ENCODE measurements at regions not wholly inside any gene's neighbourhood (a gene's known extent, or its start where the extent isn't known, plus 50 kb on each side); places are given as distances from the start of the nearest gene placed in this dataset.

DNA sequence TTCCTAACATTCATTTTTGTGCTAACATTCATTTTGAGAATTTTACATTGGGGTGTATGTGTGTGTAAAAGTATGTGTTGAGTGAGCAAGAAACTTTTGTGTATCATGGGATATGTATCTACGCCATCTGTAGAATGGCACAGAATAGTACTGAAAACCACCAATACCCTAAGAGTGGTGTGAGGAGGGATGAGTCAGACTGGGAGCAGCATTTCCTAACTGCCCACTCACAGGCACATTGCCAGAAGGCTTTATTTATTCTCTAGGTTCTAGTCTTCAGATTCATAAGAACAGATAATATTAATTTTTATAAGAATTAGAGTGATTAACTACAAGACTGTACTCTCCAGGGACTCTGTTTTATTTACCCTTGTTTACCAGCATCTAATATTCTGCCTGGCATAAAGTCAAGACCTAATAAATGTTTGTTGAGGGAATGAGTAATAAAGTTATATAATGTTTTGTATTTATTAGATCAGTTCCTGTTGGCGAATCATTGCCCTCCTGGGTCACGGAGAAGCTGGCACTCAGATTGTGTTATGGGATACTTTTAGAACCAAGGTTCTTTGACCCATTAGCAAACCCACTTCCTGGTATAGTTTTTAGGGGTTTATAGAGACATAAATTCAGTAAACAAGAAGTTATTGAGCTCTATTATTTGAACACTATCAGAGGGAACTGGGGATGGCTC is 159.1 kb upstream of the PPP2R2B start:
- H3K36me3 Mint-ChIP-seq (ENCODE audit: low read depth) = no peaks in the 10 kb centered on the region
- no peak overlapping the region for H3K27ac Mint-ChIP-seq
- H3K4me3 Mint-ChIP-seq = no peak overlapping the region
- no peak for DNase-seq
- no peaks in the 10 kb centered on the region for H3K4me1 Mint-ChIP-seq
- H3K9me3 Mint-ChIP-seq = peaks cover under 1% of the 10 kb centered on the region
- TF ChIP-seq, protein P1, sequence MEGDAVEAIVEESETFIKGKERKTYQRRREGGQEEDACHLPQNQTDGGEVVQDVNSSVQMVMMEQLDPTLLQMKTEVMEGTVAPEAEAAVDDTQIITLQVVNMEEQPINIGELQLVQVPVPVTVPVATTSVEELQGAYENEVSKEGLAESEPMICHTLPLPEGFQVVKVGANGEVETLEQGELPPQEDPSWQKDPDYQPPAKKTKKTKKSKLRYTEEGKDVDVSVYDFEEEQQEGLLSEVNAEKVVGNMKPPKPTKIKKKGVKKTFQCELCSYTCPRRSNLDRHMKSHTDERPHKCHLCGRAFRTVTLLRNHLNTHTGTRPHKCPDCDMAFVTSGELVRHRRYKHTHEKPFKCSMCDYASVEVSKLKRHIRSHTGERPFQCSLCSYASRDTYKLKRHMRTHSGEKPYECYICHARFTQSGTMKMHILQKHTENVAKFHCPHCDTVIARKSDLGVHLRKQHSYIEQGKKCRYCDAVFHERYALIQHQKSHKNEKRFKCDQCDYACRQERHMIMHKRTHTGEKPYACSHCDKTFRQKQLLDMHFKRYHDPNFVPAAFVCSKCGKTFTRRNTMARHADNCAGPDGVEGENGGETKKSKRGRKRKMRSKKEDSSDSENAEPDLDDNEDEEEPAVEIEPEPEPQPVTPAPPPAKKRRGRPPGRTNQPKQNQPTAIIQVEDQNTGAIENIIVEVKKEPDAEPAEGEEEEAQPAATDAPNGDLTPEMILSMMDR (IDR thresholded peaks at IDR 0.05) = no peak
- peaks cover 7% of the 10 kb centered on the region for H3K27me3 Mint-ChIP-seq (ENCODE audit: low read depth, poor library complexity)

DNA sequence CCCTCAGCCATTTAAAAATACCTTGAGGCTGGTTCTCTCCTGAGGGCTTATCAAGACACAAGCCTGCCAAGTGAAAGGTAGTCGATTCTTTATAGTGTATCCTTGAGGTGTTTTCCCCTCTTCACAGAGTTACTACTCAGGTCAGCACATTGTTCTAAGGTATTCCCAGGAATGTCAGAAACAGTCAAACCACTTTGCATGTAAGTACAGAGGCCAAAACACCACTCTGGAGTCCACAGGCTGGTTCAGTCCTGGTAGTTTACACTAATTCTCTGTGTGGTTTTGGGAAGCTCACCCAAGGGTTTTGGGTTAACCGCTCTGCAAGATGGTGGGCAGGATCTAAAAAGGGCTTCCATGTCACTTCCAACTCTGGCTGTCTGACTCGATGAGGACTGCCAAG is 162.3 kb upstream of the PPP2R2B start:
- H3K9me3 Mint-ChIP-seq = no peaks in the 10 kb centered on the region
- H3K27ac Mint-ChIP-seq = no peak overlapping the region
- H3K4me1 Mint-ChIP-seq = no peaks in the 10 kb centered on the region
- H3K36me3 Mint-ChIP-seq (ENCODE audit: low read depth) = no peaks in the 10 kb centered on the region
- peaks cover 7% of the 10 kb centered on the region for H3K27me3 Mint-ChIP-seq (ENCODE audit: low read depth, poor library complexity)
- no peak overlapping the region for H3K4me3 Mint-ChIP-seq
- TF ChIP-seq, protein P1 (IDR thresholded peaks at IDR 0.05) = no peak
- no peak for DNase-seq

DNA sequence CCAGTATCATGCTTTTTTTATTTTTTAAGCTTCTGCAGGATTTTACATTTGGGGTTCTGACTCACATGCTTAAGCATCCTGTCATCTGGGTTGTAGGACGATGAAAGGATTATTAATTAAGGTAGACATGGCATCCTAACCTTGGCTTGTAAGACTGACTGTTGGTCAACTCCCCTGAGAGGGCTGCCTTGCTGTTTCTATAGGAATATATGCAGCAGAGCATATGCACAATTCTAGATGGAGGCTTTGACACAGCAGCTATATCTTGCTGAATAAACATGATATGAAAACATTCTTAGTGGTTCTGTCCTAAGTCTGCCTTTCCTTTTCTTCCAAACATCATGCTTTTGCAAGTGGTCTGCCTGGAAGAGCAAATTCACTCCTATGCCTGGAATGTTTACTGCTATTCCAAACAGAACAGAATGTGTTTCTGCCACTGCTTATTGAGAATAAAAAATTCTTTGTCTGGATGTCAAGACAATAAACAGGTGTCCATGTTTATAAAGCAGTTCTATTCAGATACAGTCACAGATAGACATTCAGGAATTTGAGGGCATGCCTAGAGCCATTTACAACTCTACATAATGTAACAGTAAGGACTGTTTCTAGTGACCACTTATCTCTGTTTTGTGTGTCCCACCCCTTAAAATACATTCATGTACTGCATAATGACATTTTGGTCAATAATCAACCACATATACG is 166.2 kb upstream of the PPP2R2B start:
- Mint-ChIP-seq H3K27me3 (ENCODE audit: low read depth, poor library complexity) (peaks cover 7% of the 10 kb centered on the region), H3K4me3 (no peak overlapping the region), H3K36me3 (ENCODE audit: low read depth) (no peaks in the 10 kb centered on the region), H3K4me1 (no peaks in the 10 kb centered on the region), H3K27ac (no peak overlapping the region), H3K9me3 (no peaks in the 10 kb centered on the region)
- TF ChIP-seq, protein P1 (IDR thresholded peaks at IDR 0.05) = no peak
- no peak for DNase-seq

DNA sequence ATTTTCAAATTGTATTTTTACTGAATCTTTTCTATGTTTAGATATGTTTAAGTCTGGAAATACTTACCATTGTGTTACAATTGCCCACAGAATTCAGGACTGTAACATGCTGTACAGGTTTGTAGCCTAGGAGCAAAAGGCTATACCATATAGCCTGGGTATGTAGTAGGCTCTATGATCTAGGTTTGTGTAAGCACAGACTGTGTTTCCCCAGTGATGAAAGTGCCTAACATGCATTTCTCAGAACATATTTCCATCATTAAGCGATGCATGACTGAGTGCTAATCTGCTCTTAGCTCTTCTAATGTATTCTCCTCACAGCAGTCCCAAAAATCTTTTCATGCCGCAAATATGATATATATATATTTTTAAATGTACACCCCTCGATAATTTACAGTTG is 166.7 kb upstream of the PPP2R2B start:
- Mint-ChIP-seq H3K9me3 (no peaks in the 10 kb centered on the region), H3K36me3 (ENCODE audit: low read depth) (no peaks in the 10 kb centered on the region), H3K27me3 (ENCODE audit: low read depth, poor library complexity) (peaks cover 7% of the 10 kb centered on the region), H3K27ac (no peak overlapping the region), H3K4me3 (no peak overlapping the region), H3K4me1 (no peaks in the 10 kb centered on the region)
- TF ChIP-seq, protein P1 (IDR thresholded peaks at IDR 0.05) = no peak
- DNase-seq = no peak

DNA sequence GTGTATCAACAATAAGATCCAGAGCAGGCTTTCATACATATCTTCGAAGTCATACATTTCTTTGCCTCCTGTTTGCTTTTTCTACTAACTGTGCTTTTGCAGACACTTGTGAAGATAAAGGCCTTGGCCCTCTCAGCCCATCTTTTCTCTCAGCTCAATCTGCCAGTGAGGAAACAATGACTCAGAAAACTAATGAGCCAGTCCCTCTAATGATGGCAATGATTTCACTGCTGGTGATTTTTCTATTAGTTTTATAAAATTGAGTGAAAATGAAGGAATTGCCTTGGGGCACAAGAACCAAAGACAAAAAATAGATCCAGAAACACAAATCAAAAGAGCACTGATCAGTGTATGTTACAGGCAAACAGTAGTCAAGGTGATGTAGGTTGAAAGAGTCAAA is 167.7 kb upstream of the PPP2R2B start:
- TF ChIP-seq, protein P1 (IDR thresholded peaks at IDR 0.05) = no peak
- no peak overlapping the region for H3K4me3 Mint-ChIP-seq
- peaks cover 4% of the 10 kb centered on the region for H3K27me3 Mint-ChIP-seq (ENCODE audit: low read depth, poor library complexity)
- H3K36me3 Mint-ChIP-seq (ENCODE audit: low read depth) = no peaks in the 10 kb centered on the region
- H3K27ac Mint-ChIP-seq = no peak overlapping the region
- no peak for DNase-seq
- no peaks in the 10 kb centered on the region for H3K4me1 Mint-ChIP-seq
- H3K9me3 Mint-ChIP-seq = no peaks in the 10 kb centered on the region

DNA sequence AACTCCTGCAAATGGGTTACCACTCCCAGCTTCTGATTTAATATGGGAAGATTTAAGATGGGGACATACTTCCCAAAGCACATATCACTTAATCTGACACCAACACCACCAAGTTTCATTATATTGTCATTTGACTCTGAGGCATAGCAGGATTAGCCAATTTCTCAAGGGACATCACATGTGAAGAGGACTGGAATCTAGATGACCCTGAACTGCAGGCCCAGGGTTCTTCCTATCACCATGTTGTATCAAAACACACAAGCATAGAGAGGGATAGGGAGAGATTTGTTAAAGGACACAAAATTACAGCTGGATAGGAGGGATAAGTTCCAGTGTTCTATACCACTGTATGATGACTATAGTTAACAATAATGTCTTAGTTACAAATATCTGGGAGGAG is 168.3 kb upstream of the PPP2R2B start:
- no peak for DNase-seq
- no peaks in the 10 kb centered on the region for H3K4me1 Mint-ChIP-seq
- H3K4me3 Mint-ChIP-seq = no peak overlapping the region
- no peak overlapping the region for H3K27ac Mint-ChIP-seq
- H3K36me3 Mint-ChIP-seq (ENCODE audit: low read depth) = no peaks in the 10 kb centered on the region
- H3K27me3 Mint-ChIP-seq (ENCODE audit: low read depth, poor library complexity) = peaks cover under 1% of the 10 kb centered on the region
- TF ChIP-seq, protein P1 (IDR thresholded peaks at IDR 0.05) = no peak
- H3K9me3 Mint-ChIP-seq = no peaks in the 10 kb centered on the region
